Kidney (tissue), 13 donors: ENCODE measurements at regions not wholly inside any gene's neighbourhood (a gene's known extent, or its start where the extent isn't known, plus 50 kb on each side); places are given as distances from the start of the nearest gene placed in this dataset.

Source experiments
- DNase-seq, 5 donors: peaks; one replicate each; pipeline ENCODE4 v3.0.0-alpha.2; 2013 to 2020
- FAIRE-seq: peaks from 2 replicates; lab custom pipeline; 2012; peaks lifted over from hg19 to GRCh38; lab: Jason Lieb, UNC
- H3K27ac ChIP-seq, 2 donors: one replicate each; pipeline ENCODE4 v1.7.0; 2013; ENCODE audit warnings: low read depth in 2 of 2, low read length in 2 of 2, inconsistent platforms in 1 of 2
- H3K27me3 ChIP-seq: one replicate; pipeline ENCODE4 v1.7.1; 2013; ENCODE audit warnings: low read length, inconsistent platforms; ENCODE audit not compliant: control insufficient read depth, insufficient read depth
- H3K36me3 ChIP-seq, 3 donors: one replicate each; pipeline versions ENCODE4 v1.7.0 to v1.7.1; 2013; ENCODE audit warnings: low read length in 3 of 3, control low read depth in 1 of 3, inconsistent platforms in 1 of 3; ENCODE audit not compliant: insufficient read depth in 3 of 3, control insufficient read depth in 2 of 3
- H3K4me1 ChIP-seq, 3 donors: one replicate each; pipeline versions ENCODE4 v1.7.0 to v1.7.1; 2013; ENCODE audit warnings: low read length in 3 of 3, inconsistent platforms in 1 of 3, low read depth in 1 of 3; ENCODE audit not compliant: control insufficient read depth in 2 of 3, insufficient read depth in 2 of 3
- H3K4me3 ChIP-seq, 3 donors: one replicate each; pipeline versions ENCODE4 v1.7.0 to v1.8.1; 2013; ENCODE audit warnings: low read length in 3 of 3, control low read depth in 1 of 3, inconsistent platforms in 1 of 3
- H3K9ac ChIP-seq, 3 donors: one replicate each; pipeline versions ENCODE4 v1.7.0 to v1.7.1; 2013; ENCODE audit warnings: low read length in 3 of 3, control low read depth in 1 of 3, inconsistent platforms in 1 of 3
- H3K9me3 ChIP-seq, 3 donors: one replicate each; pipeline versions ENCODE4 v1.7.0 to v1.7.1; 2013; ENCODE audit warnings: low read length in 3 of 3, control low read depth in 1 of 3, inconsistent platforms in 1 of 3; ENCODE audit not compliant: control insufficient read depth in 2 of 3, insufficient read depth in 1 of 3
- intact Hi-C: fragments of 100-400 bp; cut with DNase I; formaldehyde crosslinking; loops from one replicate; pipeline ENCODE4 v1.11.1; 2022
- TF ChIP-seq, protein P1 (sequence below): IDR thresholded peaks from 3 replicates; pipeline ENCODE4 v1.5.1; 2012; ENCODE audit warnings: mild to moderate bottlenecking, moderate library complexity, borderline replicate concordance; ENCODE audit not compliant: insufficient read depth; ENCODE audit errors: extremely low read depth
- donor health status: control.
- donor health status: control.
- donor health status: control.
- donor health status: control.
- donor health status: control.
- donor health status: DM: yes; HTN: yes; CAD: no.
- donor health status: Normal renal cell carcinoma (clear cell type).

GRCh38 chr4:157459785-157460184, 239.3 kb downstream of the GRIA2 start:
- intact Hi-C loops, result no loop called here

GRCh38 chr4:157447195-157447594, 226.7 kb downstream of the GRIA2 start:
- H3K4me1 ChIP-seq, result no peaks in the 10 kb centered on the region
- H3K27ac ChIP-seq, result no peak overlapping the region
- H3K9me3 ChIP-seq, result peaks cover 0 to 3% (median 0%) of the 10 kb centered on the region in 3 donors
- H3K27me3 ChIP-seq, result no peaks in the 10 kb centered on the region
- no peak overlapping the region for H3K4me3 ChIP-seq
- H3K36me3 ChIP-seq, result no peaks in the 10 kb centered on the region
- TF ChIP-seq, protein P1, sequence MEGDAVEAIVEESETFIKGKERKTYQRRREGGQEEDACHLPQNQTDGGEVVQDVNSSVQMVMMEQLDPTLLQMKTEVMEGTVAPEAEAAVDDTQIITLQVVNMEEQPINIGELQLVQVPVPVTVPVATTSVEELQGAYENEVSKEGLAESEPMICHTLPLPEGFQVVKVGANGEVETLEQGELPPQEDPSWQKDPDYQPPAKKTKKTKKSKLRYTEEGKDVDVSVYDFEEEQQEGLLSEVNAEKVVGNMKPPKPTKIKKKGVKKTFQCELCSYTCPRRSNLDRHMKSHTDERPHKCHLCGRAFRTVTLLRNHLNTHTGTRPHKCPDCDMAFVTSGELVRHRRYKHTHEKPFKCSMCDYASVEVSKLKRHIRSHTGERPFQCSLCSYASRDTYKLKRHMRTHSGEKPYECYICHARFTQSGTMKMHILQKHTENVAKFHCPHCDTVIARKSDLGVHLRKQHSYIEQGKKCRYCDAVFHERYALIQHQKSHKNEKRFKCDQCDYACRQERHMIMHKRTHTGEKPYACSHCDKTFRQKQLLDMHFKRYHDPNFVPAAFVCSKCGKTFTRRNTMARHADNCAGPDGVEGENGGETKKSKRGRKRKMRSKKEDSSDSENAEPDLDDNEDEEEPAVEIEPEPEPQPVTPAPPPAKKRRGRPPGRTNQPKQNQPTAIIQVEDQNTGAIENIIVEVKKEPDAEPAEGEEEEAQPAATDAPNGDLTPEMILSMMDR, result no peak
- FAIRE-seq (no peak), DNase-seq (no peak)
- H3K9ac ChIP-seq, result no peak overlapping the region
- intact Hi-C loops, result no loop called here

More at GRCh38 chr4:157459785-157460184, 239.3 kb downstream of the GRIA2 start:
- Histone ChIP-seq H3K4me1 (no peaks in the 10 kb centered on the region), H3K4me3 (no peak overlapping the region), H3K9me3 (no peaks in the 10 kb centered on the region), H3K9ac (no peak overlapping the region), H3K27ac (no peak overlapping the region), H3K27me3 (no peaks in the 10 kb centered on the region), H3K36me3 (no peaks in the 10 kb centered on the region)
- TF ChIP-seq, protein P1, result no peak
- FAIRE-seq (no peak), DNase-seq (peak in 3 of 5 donors; percentile 16 to 69 (median 60))

DNA sequence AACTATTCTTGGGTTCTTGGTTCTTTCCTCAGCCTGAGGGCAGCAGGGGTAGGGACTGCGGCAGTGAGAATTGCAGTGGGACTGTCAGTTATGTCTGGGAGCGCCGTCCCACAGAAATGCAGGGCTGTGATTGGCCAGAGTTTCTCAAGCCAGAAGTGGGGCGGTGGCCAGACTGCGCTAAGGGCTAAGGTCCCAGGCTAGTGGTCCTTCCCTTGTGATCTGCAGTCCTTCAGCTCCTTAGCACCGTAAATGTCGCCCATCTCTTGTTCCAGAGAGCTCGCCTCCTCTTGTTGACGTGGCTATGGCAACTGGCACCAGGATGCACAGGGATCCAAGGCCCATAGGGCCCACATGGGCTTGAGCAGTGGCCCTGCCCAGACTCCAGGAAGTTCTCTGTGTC, 223.5 kb downstream of the GRIA2 start:
- peaks cover 0 to 3% (median 0%) of the 10 kb centered on the region in 3 donors for H3K9me3 ChIP-seq
- H3K4me3 ChIP-seq, result no peak overlapping the region
- H3K9ac ChIP-seq, result no peak overlapping the region
- FAIRE-seq (no peak), DNase-seq (peak in 1 of 5 donors; percentile 61)
- intact Hi-C loops, result no loop called here
- H3K4me1 ChIP-seq, result no peaks in the 10 kb centered on the region
- no peaks in the 10 kb centered on the region for H3K27me3 ChIP-seq
- no peaks in the 10 kb centered on the region for H3K36me3 ChIP-seq
- H3K27ac ChIP-seq, result no peak overlapping the region
- TF ChIP-seq, protein P1, result no peak

DNA sequence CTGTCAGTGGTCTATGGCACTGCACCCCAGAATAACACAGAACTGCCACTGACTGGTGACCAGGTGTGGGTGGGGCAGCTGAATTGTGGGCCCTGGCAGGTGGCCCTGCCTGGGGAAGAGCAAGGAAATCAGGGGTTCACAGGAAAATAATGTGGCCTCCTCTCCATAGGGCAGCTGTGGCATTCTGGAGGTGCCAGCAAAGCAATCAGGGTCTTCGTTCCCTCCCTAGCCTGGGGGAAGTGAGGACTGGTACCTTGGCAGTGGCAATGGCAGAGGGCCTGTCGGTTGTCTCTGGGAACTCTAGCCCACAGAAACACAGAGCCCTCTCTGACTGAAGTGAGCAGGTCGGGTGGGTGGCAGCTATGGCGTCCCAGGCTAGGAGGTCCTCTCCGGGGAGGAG, 223.0 kb downstream of the GRIA2 start:
- intact Hi-C loops, result no loop called here
- DNase-seq, result no peak

More for the DNA sequence above, 223.0 kb downstream of the GRIA2 start:
- no peak for FAIRE-seq
- H3K4me3 ChIP-seq, result no peak overlapping the region
- TF ChIP-seq, protein P1, result no peak
- no peak overlapping the region for H3K9ac ChIP-seq
- no peaks in the 10 kb centered on the region for H3K27me3 ChIP-seq
- H3K9me3 ChIP-seq, result peaks cover 0 to 3% (median 0%) of the 10 kb centered on the region in 3 donors
- H3K4me1 ChIP-seq, result no peaks in the 10 kb centered on the region
- no peak overlapping the region for H3K27ac ChIP-seq
- no peaks in the 10 kb centered on the region for H3K36me3 ChIP-seq
